ENCODE measurements at regions not wholly inside any gene's neighbourhood (a gene's known extent, or its start where the extent isn't known, plus 50 kb on each side); places are given as distances from the start of the nearest gene placed in this dataset.

GRCh38 chr15:38627689-38628277 lies 63.2 kb upstream of the RASGRP1 start:
- TF ChIP-seq CTCF (IDR thresholded peaks at IDR 0.05; ENCODE audit: low read length), result no peak
- no peak for TF ChIP-seq EZH2 (IDR thresholded peaks at IDR 0.05; ENCODE audit: borderline replicate concordance, low read length)
